MM.1S (cell line): ENCODE measurements at regions not wholly inside any gene's neighbourhood (a gene's known extent, or its start where the extent isn't known, plus 50 kb on each side); places are given as distances from the start of the nearest gene placed in this dataset.

Experiments
- DNase-seq: peaks from one replicate; pipeline ENCODE4 v3.0.0-alpha.2; 2015
- H2AFZ ChIP-seq: fragments of 300-600 bp; sonication (generic); 2 replicates; pipeline ENCODE4 v1.6.0; 2016; ENCODE audit warnings: antibody characterized with exemption, low read length
- H3F3A ChIP-seq: fragments of 300-600 bp; sonication (generic); 2 replicates; pipeline ENCODE4 v1.6.1; 2016; ENCODE audit warnings: mild to moderate bottlenecking, antibody characterized with exemption, low read length, moderate library complexity, mixed read lengths; ENCODE audit not compliant: insufficient read depth
- H3K27ac ChIP-seq: fragments of 300-600 bp; sonication (generic); 2 replicates; pipeline ENCODE4 v1.5.1; 2016; ENCODE audit warnings: mild to moderate bottlenecking, low read length
- H3K27me3 ChIP-seq: fragments of 300-600 bp; sonication (generic); replicated peaks from 2 replicates; pipeline ENCODE4 v1.6.0; 2016; ENCODE audit warnings: low read length; ENCODE audit not compliant: insufficient read depth
- H3K36me3 ChIP-seq: fragments of 300-600 bp; sonication (generic); replicated peaks from 2 replicates; pipeline ENCODE4 v1.6.1; 2016; ENCODE audit warnings: mild to moderate bottlenecking, low read length, mixed read lengths; ENCODE audit not compliant: insufficient read depth
- H3K4me1 ChIP-seq: fragments of 300-600 bp; sonication (generic); 2 replicates; pipeline ENCODE4 v1.6.1; 2016; ENCODE audit warnings: low read length, mixed read lengths
- H3K4me2 ChIP-seq: fragments of 300-600 bp; sonication (generic); 2 replicates; pipeline ENCODE4 v1.6.0; 2016; ENCODE audit warnings: low read depth, low read length
- H3K4me3 ChIP-seq: fragments of 300-600 bp; sonication (generic); 2 replicates; pipeline ENCODE4 v1.5.1; 2016; ENCODE audit warnings: low read length, mixed read lengths
- H3K79me2 ChIP-seq: fragments of 300-600 bp; sonication (generic); 2 replicates; pipeline ENCODE4 v1.6.1; 2016; ENCODE audit warnings: mixed run types, low read length, mixed read lengths
- H3K9ac ChIP-seq: fragments of 300-600 bp; sonication (generic); 2 replicates; pipeline ENCODE4 v1.6.1; 2016; ENCODE audit warnings: low read length, mixed read lengths
- H3K9me2 ChIP-seq: fragments of 300-600 bp; sonication (generic); replicated peaks from 2 replicates; pipeline ENCODE4 v1.6.1; 2016; ENCODE audit warnings: mild to moderate bottlenecking, low read length, mixed read lengths; ENCODE audit not compliant: insufficient read depth
- H3K9me3 ChIP-seq: fragments of 300-600 bp; sonication (generic); replicated peaks from 2 replicates; pipeline ENCODE4 v1.6.1; 2016; ENCODE audit warnings: mild to moderate bottlenecking, low read length, mixed read lengths; ENCODE audit not compliant: insufficient read depth
- H4K20me1 ChIP-seq: fragments of 300-600 bp; sonication (generic); 2 replicates; pipeline ENCODE4 v1.6.1; 2016; ENCODE audit warnings: mild to moderate bottlenecking, low read length, moderate library complexity, mixed read lengths; ENCODE audit not compliant: insufficient read depth
- CTCF ChIP-seq: fragments of 300-600 bp; sonication (generic); IDR thresholded peaks from 2 replicates; pipeline ENCODE4 v1.5.1; 2016; ENCODE audit warnings: antibody characterized with exemption, low read length, mixed read lengths
- EZH2 ChIP-seq: fragments of 300-600 bp; sonication (generic); optimal IDR thresholded peaks from 2 replicates; pipeline ENCODE3; 2017; ENCODE audit warnings: low read depth, mild to moderate bottlenecking, antibody characterized with exemption, low read length, mixed read lengths
- EZH2phosphoT487 ChIP-seq: fragments of 300-600 bp; sonication (generic); IDR thresholded peaks from 2 replicates; pipeline ENCODE4 v1.6.1; 2018; ENCODE audit warnings: antibody characterized with exemption, low read length

- Histone ChIP-seq H3K9me3 (no peaks in the 10 kb centered on the region), H3K4me3 (no peak overlapping the region), H3K9ac (no peak overlapping the region), H3K9me2 (no peaks in the 10 kb centered on the region), H3K27ac (no peak overlapping the region), H3K4me1 (no peaks in the 10 kb centered on the region), H3K79me2 (no peaks in the 10 kb centered on the region), H2AFZ (no peak overlapping the region), H3F3A (no peaks in the 10 kb centered on the region), H3K4me2 (no peak overlapping the region), H3K36me3 (no peaks in the 10 kb centered on the region), H4K20me1 (no peaks in the 10 kb centered on the region), H3K27me3 (no peaks in the 10 kb centered on the region)
- no peak for TF ChIP-seq EZH2phosphoT487
- no peak for TF ChIP-seq CTCF
- TF ChIP-seq EZH2, result no peak
- no peak for DNase-seq
Measured at GRCh38 chr13:54758795-54759194, 1730.2 kb downstream of the OLFM4 start.

- Histone ChIP-seq H3K36me3 (no peaks in the 10 kb centered on the region), H3K27ac (no peak overlapping the region), H3K9me2 (no peaks in the 10 kb centered on the region), H3K9ac (no peak overlapping the region), H3K4me2 (no peak overlapping the region), H3K4me3 (no peak overlapping the region), H3K4me1 (no peaks in the 10 kb centered on the region), H4K20me1 (no peaks in the 10 kb centered on the region), H2AFZ (no peak overlapping the region), H3F3A (no peaks in the 10 kb centered on the region), H3K79me2 (no peaks in the 10 kb centered on the region), H3K9me3 (no peaks in the 10 kb centered on the region), H3K27me3 (no peaks in the 10 kb centered on the region)
- no peak for DNase-seq
- TF ChIP-seq EZH2 (no peak), EZH2phosphoT487 (no peak), CTCF (no peak)
Measured at GRCh38 chr13:54768214-54768613, 1739.6 kb downstream of the OLFM4 start.

GRCh38 chr13:54775501-54776191, 1747.0 kb downstream of the OLFM4 start:
- no peaks in the 10 kb centered on the region for H3F3A ChIP-seq
- DNase-seq, result no peak
- no peaks in the 10 kb centered on the region for H3K9me2 ChIP-seq
- H3K9ac ChIP-seq, result no peak overlapping the region
- H4K20me1 ChIP-seq, result no peaks in the 10 kb centered on the region
- H3K27ac ChIP-seq, result no peak overlapping the region
- H2AFZ ChIP-seq, result no peak overlapping the region
- no peaks in the 10 kb centered on the region for H3K9me3 ChIP-seq
- no peaks in the 10 kb centered on the region for H3K79me2 ChIP-seq
- H3K27me3 ChIP-seq, result no peaks in the 10 kb centered on the region
- no peaks in the 10 kb centered on the region for H3K36me3 ChIP-seq
- no peak overlapping the region for H3K4me3 ChIP-seq
- H3K4me1 ChIP-seq, result no peaks in the 10 kb centered on the region
- no peak overlapping the region for H3K4me2 ChIP-seq
- TF ChIP-seq EZH2, result no peak
- TF ChIP-seq EZH2phosphoT487, result no peak
- TF ChIP-seq CTCF, result no peak
